GM18499 (cell line): ENCODE measurements at regions not wholly inside any gene's neighbourhood (a gene's known extent, or its start where the extent isn't known, plus 50 kb on each side); places are given as distances from the start of the nearest gene placed in this dataset.

Experiments
- ATAC-seq: cut with Tn5 transposase; IDR thresholded peaks from one replicate; pipeline ENCODE4 v1.9.1; 2021; ENCODE audit warnings: moderate number of reproducible peaks; ENCODE audit not compliant: insufficient read depth, unreplicated experiment

- ATAC-seq = no peak
These were observed 155.4 kb upstream of the FAM9B start for GRCh38 chrX:9189286-9189685.

- ATAC-seq = no peak
These were observed 157.5 kb upstream of the FAM9B start for GRCh38 chrX:9191392-9191791.

GRCh38 chrX:9195199-9195880 lies 161.4 kb upstream of the FAM9B start:
- no peak for ATAC-seq

GRCh38 chrX:9196961-9197640 lies 163.2 kb upstream of the FAM9B start:
- no peak for ATAC-seq

GRCh38 chrX:9204560-9204959 lies 170.6 kb upstream of the FAM9B start:
- no peak for ATAC-seq

GRCh38 chrX:9205599-9206223 lies 171.8 kb upstream of the FAM9B start:
- no peak for ATAC-seq

GRCh38 chrX:9207142-9207541 lies 173.2 kb upstream of the FAM9B start:
- no peak for ATAC-seq

- ATAC-seq = no peak
These were observed 177.3 kb upstream of the FAM9B start for GRCh38 chrX:9211269-9211668.

GRCh38 chrX:9221781-9222180 lies 187.9 kb upstream of the FAM9B start:
- no peak for ATAC-seq

GRCh38 chrX:9222299-9222698 lies 188.4 kb upstream of the FAM9B start:
- ATAC-seq = no peak

GRCh38 chrX:9227276-9227675 lies 193.3 kb upstream of the FAM9B start:
- no peak for ATAC-seq

GRCh38 chrX:9231491-9231890 lies 197.6 kb upstream of the FAM9B start:
- ATAC-seq = no peak

GRCh38 chrX:9233141-9233540 lies 199.2 kb upstream of the FAM9B start:
- no peak for ATAC-seq

- ATAC-seq = no peak
These were observed 200.4 kb upstream of the FAM9B start for GRCh38 chrX:9234315-9234714.

- no peak for ATAC-seq
These were observed 201.8 kb upstream of the FAM9B start for GRCh38 chrX:9235722-9236121.

- no peak for ATAC-seq
These were observed 207.0 kb upstream of the FAM9B start for GRCh38 chrX:9240956-9241355.

GRCh38 chrX:9241427-9241826 lies 207.5 kb upstream of the FAM9B start:
- no peak for ATAC-seq

- ATAC-seq = no peak
These were observed 215.3 kb upstream of the FAM9B start for GRCh38 chrX:9249051-9249846.

- ATAC-seq = no peak
These were observed 212.7 kb upstream of the TBL1X start for GRCh38 chrX:9252182-9252581.

GRCh38 chrX:9253211-9253610 lies 211.6 kb upstream of the TBL1X start:
- no peak for ATAC-seq
